ENCODE measurements at regions not wholly inside any gene's neighbourhood (a gene's known extent, or its start where the extent isn't known, plus 50 kb on each side); places are given as distances from the start of the nearest gene placed in this dataset.
"Not testable (repeated sequence)": the region's sequence is repeated elsewhere in the genome, so short reads cannot be mapped to it uniquely, and the experiment has no call there.

GRCh38 chr7:24436131-24436920, 136.9 kb upstream of the PALS2 start:
- DNase-seq (ENCODE audit: low spot score), result no peak

- DNase-seq (ENCODE audit: low spot score), result no peak
These were observed 135.0 kb upstream of the PALS2 start for GRCh38 chr7:24438232-24438631.

- DNase-seq (ENCODE audit: low spot score), result not testable (repeated sequence)
These were observed 134.1 kb upstream of the PALS2 start for GRCh38 chr7:24439104-24439503.

- no peak for DNase-seq (ENCODE audit: low spot score)
These were observed 132.4 kb upstream of the PALS2 start for GRCh38 chr7:24440892-24441291.

- no peak for DNase-seq (ENCODE audit: low spot score)
These were observed 131.8 kb upstream of the PALS2 start for GRCh38 chr7:24441314-24442027.

GRCh38 chr7:24442170-24442777, 131.0 kb upstream of the PALS2 start:
- no peak for DNase-seq (ENCODE audit: low spot score)

- DNase-seq (ENCODE audit: low spot score), result no peak
These were observed 128.4 kb upstream of the PALS2 start for GRCh38 chr7:24444666-24445440.

GRCh38 chr7:24448038-24448437, 125.2 kb upstream of the PALS2 start:
- no peak for DNase-seq (ENCODE audit: low spot score)

GRCh38 chr7:24449416-24449815, 123.8 kb upstream of the PALS2 start:
- not testable (repeated sequence) for DNase-seq (ENCODE audit: low spot score)

- no peak for DNase-seq (ENCODE audit: low spot score)
These were observed 117.3 kb upstream of the PALS2 start for GRCh38 chr7:24455813-24456525.

- DNase-seq (ENCODE audit: low spot score), result no peak
These were observed 116.6 kb upstream of the PALS2 start for GRCh38 chr7:24456526-24457218.

GRCh38 chr7:24457219-24457558, 116.1 kb upstream of the PALS2 start:
- no peak for DNase-seq (ENCODE audit: low spot score)

GRCh38 chr7:24462117-24462516, 111.1 kb upstream of the PALS2 start:
- no peak for DNase-seq (ENCODE audit: low spot score)

GRCh38 chr7:24462984-24463383, 110.3 kb upstream of the PALS2 start:
- no peak for DNase-seq (ENCODE audit: low spot score)

GRCh38 chr7:24463474-24463873, 109.8 kb upstream of the PALS2 start:
- no peak for DNase-seq (ENCODE audit: low spot score)

- no peak for DNase-seq (ENCODE audit: low spot score)
These were observed 108.4 kb upstream of the PALS2 start for GRCh38 chr7:24464861-24465260.

GRCh38 chr7:24466168-24466768, 107.0 kb upstream of the PALS2 start:
- DNase-seq (ENCODE audit: low spot score), result no peak

- DNase-seq (ENCODE audit: low spot score), result no peak
These were observed 104.1 kb upstream of the PALS2 start for GRCh38 chr7:24469118-24469517.

GRCh38 chr7:24472093-24472492, 101.2 kb upstream of the PALS2 start:
- DNase-seq (ENCODE audit: low spot score), result no peak

- no peak for DNase-seq (ENCODE audit: low spot score)
These were observed 97.9 kb upstream of the PALS2 start for GRCh38 chr7:24475166-24475961.

All from HuH-7.5 (cell line).